ENCODE measurements at regions not wholly inside any gene's neighbourhood (a gene's known extent, or its start where the extent isn't known, plus 50 kb on each side); places are given as distances from the start of the nearest gene placed in this dataset.
A peak's percentile ranks its signal among the peaks of the same experiment; 100 is the strongest.
"Not testable (repeated sequence)": the region's sequence is repeated elsewhere in the genome, so short reads cannot be mapped to it uniquely, and the experiment has no call there.

- DNase-seq (ENCODE audit: low read depth) = no peak
Measured at GRCh38 chr13:80177327-80177726, 163.6 kb downstream of the SPRY2 start.

- peak; percentile 8 for DNase-seq (ENCODE audit: low read depth)
Measured at GRCh38 chr13:80173224-80173623, 167.7 kb downstream of the SPRY2 start.

DNA sequence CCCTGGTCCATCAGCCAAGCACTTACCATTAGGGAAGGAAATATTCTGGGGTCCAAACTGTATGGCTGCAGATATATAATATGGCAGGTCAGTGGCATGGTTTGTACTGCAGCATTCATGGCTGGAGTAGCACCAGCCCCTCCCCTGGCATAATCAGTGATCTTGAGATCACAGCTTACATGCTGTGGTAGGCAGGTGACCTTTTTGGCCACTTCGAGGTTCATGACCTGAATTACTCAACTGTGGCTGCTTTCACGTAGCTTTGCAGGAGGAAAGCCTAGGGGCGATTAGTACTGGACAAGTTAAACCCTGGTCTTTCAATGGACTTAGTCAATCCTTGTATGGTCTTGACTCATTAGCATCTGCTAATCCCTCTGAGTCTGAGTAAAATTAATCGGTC, 169.8 kb downstream of the SPRY2 start:
- DNase-seq (ENCODE audit: low read depth) = no peak

GRCh38 chr13:80168089-80168850, 172.7 kb downstream of the SPRY2 start:
- DNase-seq (ENCODE audit: low read depth) = peak; percentile 15

DNA sequence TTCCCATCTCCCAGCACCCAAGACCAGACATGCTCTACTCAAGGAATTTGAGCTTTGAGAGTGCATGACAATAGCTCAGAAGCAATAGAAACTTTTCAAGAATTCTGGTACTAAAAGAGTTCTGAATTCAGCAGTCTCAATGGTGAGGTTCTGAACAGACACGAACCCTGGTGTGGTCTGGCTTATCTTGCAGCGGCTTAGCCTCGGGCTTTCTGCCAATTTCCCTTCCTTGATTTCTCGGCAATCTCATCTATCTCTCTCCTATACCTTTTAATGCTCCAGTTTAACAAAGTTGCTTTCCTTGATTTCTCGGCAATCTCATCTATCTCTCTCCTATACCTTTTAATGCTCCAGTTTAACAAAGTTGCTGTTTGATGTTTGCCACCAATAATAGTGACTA, 174.6 kb downstream of the SPRY2 start:
- DNase-seq (ENCODE audit: low read depth) = no peak

- DNase-seq (ENCODE audit: low read depth) = no peak
Measured at GRCh38 chr13:80164462-80164861, 176.5 kb downstream of the SPRY2 start.

DNA sequence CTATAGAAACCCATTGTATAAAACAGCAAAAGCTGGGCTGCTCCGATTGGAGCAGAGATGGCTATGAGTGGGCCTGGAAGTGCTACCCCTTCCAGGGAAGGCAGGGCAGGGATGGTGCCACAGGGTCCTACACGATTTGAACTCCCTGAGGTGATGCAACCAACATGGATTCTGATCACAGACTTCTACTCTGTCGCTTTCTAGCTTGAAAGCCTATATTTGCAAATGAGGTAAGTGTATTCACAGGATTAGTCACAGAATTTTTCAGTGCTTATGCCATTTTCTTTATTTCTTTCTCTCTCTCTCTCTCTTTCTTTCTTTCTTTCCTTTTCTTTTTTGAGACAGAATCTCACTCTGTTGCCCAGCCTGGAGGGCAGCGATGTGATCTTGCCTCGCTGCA, 179.0 kb downstream of the SPRY2 start:
- no peak for DNase-seq (ENCODE audit: low read depth)

- DNase-seq (ENCODE audit: low read depth) = no peak
Measured at GRCh38 chr13:80161219-80161618, 179.7 kb downstream of the SPRY2 start.

GRCh38 chr13:80160110-80160509, 180.8 kb downstream of the SPRY2 start:
- DNase-seq (ENCODE audit: low read depth) = no peak

DNA sequence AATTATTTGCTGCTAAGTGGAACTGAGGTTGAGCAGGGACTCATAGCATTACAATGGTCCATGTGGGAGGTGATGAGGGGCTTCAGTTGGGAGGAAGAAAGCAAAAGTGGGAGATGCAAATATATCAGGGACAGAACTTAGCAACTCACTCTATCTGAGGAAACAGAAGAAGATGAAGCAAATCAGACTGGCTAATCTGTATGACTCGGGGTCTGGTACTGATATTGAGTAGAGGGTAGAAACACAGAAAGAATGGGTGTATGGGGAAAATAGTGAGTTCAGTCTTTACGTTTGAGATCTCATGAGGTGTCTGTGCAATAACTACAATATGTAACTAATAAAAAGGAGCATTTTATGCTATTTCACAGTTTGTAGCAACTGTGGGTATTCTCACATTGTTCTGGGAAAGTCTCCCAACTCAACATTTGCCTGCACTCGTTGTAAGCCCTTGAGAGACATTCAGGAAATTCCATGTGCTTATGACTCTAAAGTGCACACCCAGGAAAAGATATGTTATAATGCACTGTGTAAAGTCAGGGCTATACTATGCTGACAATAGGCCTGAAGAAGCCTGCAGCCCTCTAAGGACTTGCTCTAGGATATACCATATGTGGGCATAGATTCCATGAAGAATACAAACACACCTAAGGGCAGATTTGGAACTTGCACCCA, 183.5 kb downstream of the SPRY2 start:
- DNase-seq (ENCODE audit: low read depth) = no peak

GRCh38 chr13:80152142-80152541, 188.8 kb downstream of the SPRY2 start:
- not testable (repeated sequence) for DNase-seq (ENCODE audit: low read depth)

DNA sequence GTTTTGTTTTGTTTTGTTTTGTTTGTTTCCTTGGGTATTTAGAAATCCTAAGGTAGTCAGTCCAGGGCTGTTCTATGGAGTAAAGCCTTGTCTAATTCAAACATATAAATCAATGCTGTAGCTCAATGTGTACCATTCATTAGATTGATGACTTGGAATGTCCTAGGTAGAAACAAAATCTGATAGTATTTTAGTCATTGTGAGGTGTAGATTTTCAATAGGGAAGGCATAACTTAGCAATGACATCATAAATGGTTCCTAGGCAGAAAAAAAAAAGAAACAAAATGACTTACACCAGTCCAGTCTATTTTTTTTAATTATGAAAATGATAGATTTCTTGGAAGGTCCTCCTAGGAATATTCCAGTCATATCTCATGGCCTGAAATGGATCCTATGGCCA, 189.9 kb downstream of the SPRY2 start:
- peak; percentile 12 for DNase-seq (ENCODE audit: low read depth)

DNA sequence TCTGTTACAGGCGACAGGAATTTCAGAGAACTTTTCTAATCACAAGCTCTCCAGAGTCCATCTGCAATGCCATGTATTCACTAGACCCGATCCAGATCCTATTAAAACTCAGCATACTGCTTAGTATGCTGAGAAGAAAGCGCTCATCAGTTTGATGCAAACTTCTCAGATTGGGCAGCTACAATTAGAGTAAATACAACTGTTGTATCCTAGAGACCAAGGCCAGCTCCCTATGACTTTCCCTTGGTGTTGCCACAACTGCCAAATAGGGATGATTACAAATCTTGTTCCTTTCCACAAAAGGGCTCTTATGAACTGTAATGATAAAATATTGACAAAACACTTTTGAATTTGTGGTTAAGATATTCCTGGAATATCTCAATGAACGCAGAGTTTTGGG, 191.2 kb downstream of the SPRY2 start:
- peak; percentile 9 for DNase-seq (ENCODE audit: low read depth)

- no peak for DNase-seq (ENCODE audit: low read depth)
Measured at GRCh38 chr13:80145171-80145690, 195.7 kb downstream of the SPRY2 start.

GRCh38 chr13:80144493-80144892, 196.4 kb downstream of the SPRY2 start:
- DNase-seq (ENCODE audit: low read depth) = no peak

DNA sequence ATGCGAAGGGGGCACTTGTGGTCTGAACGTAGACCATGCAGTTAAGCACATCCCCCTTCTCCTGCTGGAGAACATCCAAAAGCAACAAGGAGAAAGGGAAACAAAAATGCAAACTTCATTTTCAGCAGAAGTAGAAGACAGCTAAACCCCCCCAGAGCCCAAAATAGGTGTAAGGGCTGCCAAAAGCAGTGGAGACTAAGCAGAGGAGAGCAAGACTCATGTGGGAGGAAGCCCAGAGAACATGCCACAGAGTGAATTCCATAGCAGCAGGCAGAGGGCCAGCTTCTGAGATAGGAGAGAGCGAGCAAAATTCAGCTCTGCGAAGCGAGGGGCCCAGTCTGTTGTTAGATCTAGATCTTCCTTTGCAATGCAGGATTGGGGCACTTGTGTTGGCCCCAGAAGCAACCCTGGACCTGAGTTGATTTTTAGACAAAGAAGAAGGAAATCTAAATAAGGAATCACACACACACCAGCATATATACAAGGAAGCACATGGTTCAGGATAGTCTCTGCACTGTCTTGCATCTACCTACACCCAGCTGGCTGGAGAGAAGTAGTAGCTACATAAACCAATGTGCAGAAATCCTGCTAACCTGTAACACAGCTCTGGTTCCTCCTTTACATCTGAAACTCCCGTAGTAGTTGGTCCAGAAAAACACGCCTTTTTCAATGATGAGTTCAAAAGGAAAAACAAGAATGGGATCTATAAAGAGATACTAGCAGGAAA, 199.6 kb downstream of the SPRY2 start:
- DNase-seq (ENCODE audit: low read depth) = peak; percentile 21

- DNase-seq (ENCODE audit: low read depth) = no peak
Measured at GRCh38 chr13:80140685-80141084, 200.2 kb downstream of the SPRY2 start.

DNA sequence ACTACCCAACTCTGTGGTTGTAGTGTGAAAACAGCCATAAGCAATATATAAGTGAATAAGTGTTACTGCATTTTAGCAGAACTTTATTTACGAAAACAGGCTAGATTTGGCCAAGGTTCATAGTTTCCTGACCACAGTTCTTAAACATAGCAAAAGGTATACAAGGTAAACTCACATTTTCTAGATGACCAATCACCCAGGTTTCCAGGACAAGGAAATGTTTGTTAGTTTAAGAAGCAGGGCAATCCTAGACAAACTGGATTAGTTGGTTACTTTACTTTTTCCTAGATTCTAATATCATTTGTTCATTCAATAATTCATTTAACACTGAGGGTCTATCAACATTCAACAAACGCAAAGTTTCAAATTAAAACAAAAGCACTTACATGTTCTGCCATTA, 201.7 kb downstream of the SPRY2 start:
- DNase-seq (ENCODE audit: low read depth) = no peak

GRCh38 chr13:80137994-80138393, 202.9 kb downstream of the SPRY2 start:
- no peak for DNase-seq (ENCODE audit: low read depth)

- DNase-seq (ENCODE audit: low read depth) = no peak
Measured at GRCh38 chr13:80134346-80134745, 206.6 kb downstream of the SPRY2 start.

DNA sequence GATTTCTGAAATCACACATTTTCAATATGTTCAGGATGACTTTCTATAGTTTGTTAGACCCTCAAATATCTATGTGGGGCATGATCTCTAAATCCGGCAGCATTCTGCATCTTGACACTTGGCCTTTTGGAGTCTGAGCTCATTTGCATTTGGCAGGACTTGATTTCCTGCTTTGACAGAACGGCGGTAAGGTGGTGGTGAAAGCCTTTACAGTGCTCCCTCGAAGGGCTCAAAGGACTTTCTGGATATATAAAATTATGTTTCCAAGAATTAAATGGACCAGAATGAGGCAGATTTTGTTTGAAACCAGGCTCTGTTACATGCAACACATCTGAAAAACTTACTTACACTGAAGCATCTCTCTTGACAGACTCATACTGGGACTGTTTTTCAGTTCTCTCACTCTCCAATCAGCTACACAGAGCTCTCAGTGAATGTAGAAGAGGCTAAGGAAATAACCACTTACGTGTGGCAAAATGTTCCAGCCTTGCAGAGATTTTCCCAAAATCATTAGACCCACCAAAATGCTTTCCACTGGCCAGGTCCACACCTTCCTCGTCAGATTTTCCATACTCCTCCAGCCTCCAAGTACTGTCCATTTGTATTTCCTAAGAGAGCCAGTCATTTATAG, 207.2 kb downstream of the SPRY2 start:
- DNase-seq (ENCODE audit: low read depth) = no peak
